22Rv1 (cell line): ENCODE measurements at regions not wholly inside any gene's neighbourhood (a gene's known extent, or its start where the extent isn't known, plus 50 kb on each side); places are given as distances from the start of the nearest gene placed in this dataset.

Experiments
- CTCF ChIP-seq: fragments of 450-650 bp; IDR thresholded peaks from 2 replicates; pipeline ENCODE4 v1.5.1; 2017; ENCODE audit warnings: mild to moderate bottlenecking
- ZFX ChIP-seq: fragments of 450-650 bp; IDR thresholded peaks from 2 replicates; pipeline ENCODE4 v1.6.1; 2017; ENCODE audit warnings: antibody characterized with exemption, borderline replicate concordance

- TF ChIP-seq CTCF (no peak), ZFX (no peak)
Observed at GRCh38 chr1:8241417-8242014, 76.4 kb upstream of the SLC45A1 start.
